IPS-NIHi7 (cell line): ENCODE measurements at regions not wholly inside any gene's neighbourhood (a gene's known extent, or its start where the extent isn't known, plus 50 kb on each side); places are given as distances from the start of the nearest gene placed in this dataset.

Source experiments
- DNase-seq: peaks from one replicate; pipeline ENCODE4 v3.0.0; 2012; ENCODE audit warnings: mixed read lengths; ENCODE audit errors: extremely low spot score

- DNase-seq, result no peak
Measured at GRCh38 chr1:69426401-69426800, 141.3 kb upstream of the LRRC7 start.

- no peak for DNase-seq
Measured at GRCh38 chr1:69433073-69433472, 134.6 kb upstream of the LRRC7 start.

GRCh38 chr1:69436151-69436550 is 131.6 kb upstream of the LRRC7 start:
- no peak for DNase-seq

GRCh38 chr1:69438056-69438795 is 129.5 kb upstream of the LRRC7 start:
- no peak for DNase-seq

GRCh38 chr1:69441496-69441895 is 126.2 kb upstream of the LRRC7 start:
- DNase-seq, result no peak

- DNase-seq, result peak; percentile 49
Measured at GRCh38 chr1:69451196-69451595, 116.5 kb upstream of the LRRC7 start.

- no peak for DNase-seq
Measured at GRCh38 chr1:69455718-69456117, 112.0 kb upstream of the LRRC7 start.

- DNase-seq, result peak; percentile 9
Measured at GRCh38 chr1:69459244-69459643, 108.5 kb upstream of the LRRC7 start.

- DNase-seq, result no peak
Measured at GRCh38 chr1:69475021-69475420, 92.7 kb upstream of the LRRC7 start.

- no peak for DNase-seq
Measured at GRCh38 chr1:69479734-69480133, 88.0 kb upstream of the LRRC7 start.

- DNase-seq, result no peak
Measured at GRCh38 chr1:69483246-69483645, 84.5 kb upstream of the LRRC7 start.

GRCh38 chr1:69485616-69486015 is 82.1 kb upstream of the LRRC7 start:
- DNase-seq, result no peak

- no peak for DNase-seq
Measured at GRCh38 chr1:69491416-69491815, 76.3 kb upstream of the LRRC7 start.

- no peak for DNase-seq
Measured at GRCh38 chr1:69492286-69492685, 75.4 kb upstream of the LRRC7 start.

- no peak for DNase-seq
Measured at GRCh38 chr1:69494221-69494620, 73.5 kb upstream of the LRRC7 start.

- no peak for DNase-seq
Measured at GRCh38 chr1:69497441-69498221, 70.1 kb upstream of the LRRC7 start.

- no peak for DNase-seq
Measured at GRCh38 chr1:69498711-69499110, 69.0 kb upstream of the LRRC7 start.

- no peak for DNase-seq
Measured at GRCh38 chr1:69499203-69499803, 68.4 kb upstream of the LRRC7 start.

- DNase-seq, result no peak
Measured at GRCh38 chr1:69502991-69503390, 64.7 kb upstream of the LRRC7 start.

GRCh38 chr1:69504730-69505252 is 62.9 kb upstream of the LRRC7 start:
- DNase-seq, result no peak

- no peak for DNase-seq
Measured at GRCh38 chr1:69506311-69506710, 61.4 kb upstream of the LRRC7 start.

GRCh38 chr1:69506721-69507120 is 61.0 kb upstream of the LRRC7 start:
- no peak for DNase-seq

- no peak for DNase-seq
Measured at GRCh38 chr1:69510026-69510425, 57.7 kb upstream of the LRRC7 start.
